Breast epithelium (tissue), 4 donors: ENCODE measurements at regions not wholly inside any gene's neighbourhood (a gene's known extent, or its start where the extent isn't known, plus 50 kb on each side); places are given as distances from the start of the nearest gene placed in this dataset.
"Not testable (repeated sequence)": the region's sequence is repeated elsewhere in the genome, so short reads cannot be mapped to it uniquely, and the experiment has no call there.

Experiments
- DNase-seq, 2 donors: peaks; one replicate each; pipeline ENCODE4 v3.0.0-alpha.2; 2019; ENCODE audit warnings: low spot score in 2 of 2
- H3K27ac ChIP-seq, 2 donors: fragments of 200-600 bp; sonication (generic) in 1 of 2; one replicate each; pipeline ENCODE4 v1.5.1; 2016 to 2019; ENCODE audit warnings: mild to moderate bottlenecking in 1 of 2
- H3K27me3 ChIP-seq, 2 donors: fragments of 200-600 bp; sonication (generic) in 1 of 2; one replicate each; pipeline versions ENCODE4 v1.5.1 to v1.6.0; 2017 to 2019; ENCODE audit warnings: control low read depth in 1 of 2, mild to moderate bottlenecking in 1 of 2
- H3K36me3 ChIP-seq: fragments of 200-600 bp; one replicate; pipeline ENCODE4 v1.5.1; 2019
- H3K4me1 ChIP-seq, 2 donors: fragments of 200-600 bp; sonication (generic); one replicate each; pipeline ENCODE4 v1.5.1; 2016 to 2019; ENCODE audit warnings: control low read depth in 1 of 2
- H3K4me3 ChIP-seq, 3 donors: fragments of 200-600 bp; sonication (generic); 1 replicate in 2 of 3; 2 replicates in 1 of 3; pipeline ENCODE4 v1.5.1; 2016 to 2019; ENCODE audit warnings: mild to moderate bottlenecking in 3 of 3, moderate library complexity in 2 of 3
- H3K9me3 ChIP-seq, 2 donors: fragments of 200-600 bp; sonication (generic) in 1 of 2; one replicate each; pipeline ENCODE4 v1.5.1; 2016 to 2019; ENCODE audit warnings: control low read depth in 1 of 2
- CTCF ChIP-seq, 3 donors: fragments of 450-650 bp; IDR thresholded peaks; one replicate each; pipeline ENCODE4 v1.5.1; 2016 to 2017; ENCODE audit warnings: antibody characterized with exemption in 3 of 3, mild to moderate bottlenecking in 3 of 3, moderate library complexity in 3 of 3
- POLR2A ChIP-seq: fragments of 450-650 bp; IDR thresholded peaks from one replicate; pipeline ENCODE4 v1.6.1; 2016; ENCODE audit warnings: antibody characterized with exemption, mild to moderate bottlenecking, moderate library complexity
- POLR2AphosphoS5 ChIP-seq, 3 donors: sonication (generic); formaldehyde crosslinking; IDR thresholded peaks; one replicate each; pipeline ENCODE4 v1.6.1; 2017; ENCODE audit warnings: antibody characterized with exemption in 3 of 3
- intact Hi-C: fragments of 100-400 bp; cut with DNase I; formaldehyde crosslinking; loops from one replicate; pipeline ENCODE4 v1.15.1; 2023; ENCODE audit warnings: low total_unique reads

DNA sequence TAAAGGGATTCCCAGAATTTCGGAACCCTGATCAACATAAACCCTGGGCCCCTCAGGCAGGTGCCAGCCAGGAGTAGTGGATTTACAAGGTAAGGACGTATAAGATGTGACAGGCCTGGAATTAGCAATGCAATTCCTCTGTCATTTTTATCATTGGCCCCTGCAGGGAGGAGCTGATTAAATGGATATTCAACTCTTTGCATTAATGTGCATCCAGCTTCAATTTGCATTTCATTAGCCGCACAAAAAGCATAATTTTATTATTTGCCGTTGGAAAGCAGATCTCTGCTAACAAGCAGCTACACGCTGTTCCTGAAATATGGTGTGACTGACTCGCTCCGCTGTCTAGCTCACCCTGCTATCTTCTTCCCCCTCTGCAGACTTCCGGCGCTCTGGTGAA lies 195.8 kb downstream of the RPS24 start:
- Histone ChIP-seq H3K36me3 (no peaks in the 10 kb centered on the region), H3K9me3 (no peaks in the 10 kb centered on the region), H3K27ac (no peak overlapping the region), H3K4me3 (no peak overlapping the region), H3K27me3 (no peaks in the 10 kb centered on the region), H3K4me1 (no peaks in the 10 kb centered on the region)
- no peak for DNase-seq
- TF ChIP-seq CTCF (IDR thresholded peaks at IDR 0.05) (no peak), POLR2A (no peak), POLR2AphosphoS5 (IDR thresholded peaks at IDR 0.05) (no peak)
- intact Hi-C loops: no loop called here

GRCh38 chr10:78229950-78230675 lies 196.4 kb downstream of the RPS24 start:
- H3K27me3 ChIP-seq: no peaks in the 10 kb centered on the region
- no peak overlapping the region for H3K27ac ChIP-seq
- TF ChIP-seq POLR2AphosphoS5 (IDR thresholded peaks at IDR 0.05) (no peak), CTCF (IDR thresholded peaks at IDR 0.05) (no peak), POLR2A (no peak)
- intact Hi-C loops: no loop called here
- H3K9me3 ChIP-seq: no peaks in the 10 kb centered on the region
- no peak overlapping the region for H3K4me3 ChIP-seq
- no peaks in the 10 kb centered on the region for H3K4me1 ChIP-seq
- no peaks in the 10 kb centered on the region for H3K36me3 ChIP-seq
- no peak for DNase-seq

DNA sequence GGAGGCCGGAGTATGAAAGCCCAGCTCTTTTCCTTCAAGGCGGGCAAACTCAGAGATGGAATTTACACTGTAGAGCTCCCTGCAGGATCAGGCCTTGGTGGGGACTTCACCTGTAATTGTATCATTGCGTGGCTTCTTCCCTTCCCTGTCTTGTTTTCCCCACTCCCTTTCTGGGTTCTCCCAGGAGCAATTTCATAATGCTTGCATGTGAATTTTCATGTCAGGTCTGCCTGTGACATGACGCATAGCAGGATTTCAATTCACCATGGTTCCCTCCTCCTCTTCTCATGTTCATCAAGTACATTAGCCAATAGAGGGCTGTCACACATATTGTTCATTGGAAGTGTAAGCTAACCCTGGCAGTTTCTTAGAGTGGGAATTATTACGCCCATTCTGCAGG lies 197.7 kb downstream of the RPS24 start:
- Histone ChIP-seq H3K4me3 (no peak overlapping the region), H3K36me3 (no peaks in the 10 kb centered on the region), H3K9me3 (no peaks in the 10 kb centered on the region), H3K4me1 (no peaks in the 10 kb centered on the region), H3K27ac (no peak overlapping the region), H3K27me3 (no peaks in the 10 kb centered on the region)
- DNase-seq: no peak
- intact Hi-C loops: no loop called here
- no peak for TF ChIP-seq POLR2A
- no peak for TF ChIP-seq POLR2AphosphoS5 (IDR thresholded peaks at IDR 0.05)
- TF ChIP-seq CTCF (IDR thresholded peaks at IDR 0.05): no peak

DNA sequence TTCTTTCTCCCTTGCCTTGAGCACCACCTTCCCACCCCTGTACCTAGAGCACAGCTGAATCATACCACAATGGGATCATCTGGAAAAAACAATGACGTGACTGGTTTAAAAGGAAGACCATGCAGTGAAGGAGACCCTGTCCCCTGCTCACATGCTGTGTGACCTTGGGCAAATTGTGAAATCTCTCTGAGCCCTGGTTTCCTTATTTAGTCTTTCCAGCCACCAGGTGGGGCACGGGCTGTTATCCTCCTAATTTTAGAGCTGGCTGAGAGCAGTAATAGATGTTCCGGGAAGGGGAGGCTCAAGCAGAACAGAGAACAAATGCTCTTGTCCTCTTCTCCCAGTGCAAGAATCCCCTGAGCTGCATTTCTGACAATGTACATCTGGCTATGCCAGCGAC lies 198.3 kb downstream of the RPS24 start:
- TF ChIP-seq POLR2AphosphoS5 (IDR thresholded peaks at IDR 0.05) (no peak), POLR2A (no peak), CTCF (IDR thresholded peaks at IDR 0.05) (no peak)
- Histone ChIP-seq H3K4me1 (no peaks in the 10 kb centered on the region), H3K4me3 (no peak overlapping the region), H3K27me3 (no peaks in the 10 kb centered on the region), H3K27ac (no peak overlapping the region), H3K36me3 (no peaks in the 10 kb centered on the region), H3K9me3 (no peaks in the 10 kb centered on the region)
- no peak for DNase-seq
- intact Hi-C loops: no loop called here

DNA sequence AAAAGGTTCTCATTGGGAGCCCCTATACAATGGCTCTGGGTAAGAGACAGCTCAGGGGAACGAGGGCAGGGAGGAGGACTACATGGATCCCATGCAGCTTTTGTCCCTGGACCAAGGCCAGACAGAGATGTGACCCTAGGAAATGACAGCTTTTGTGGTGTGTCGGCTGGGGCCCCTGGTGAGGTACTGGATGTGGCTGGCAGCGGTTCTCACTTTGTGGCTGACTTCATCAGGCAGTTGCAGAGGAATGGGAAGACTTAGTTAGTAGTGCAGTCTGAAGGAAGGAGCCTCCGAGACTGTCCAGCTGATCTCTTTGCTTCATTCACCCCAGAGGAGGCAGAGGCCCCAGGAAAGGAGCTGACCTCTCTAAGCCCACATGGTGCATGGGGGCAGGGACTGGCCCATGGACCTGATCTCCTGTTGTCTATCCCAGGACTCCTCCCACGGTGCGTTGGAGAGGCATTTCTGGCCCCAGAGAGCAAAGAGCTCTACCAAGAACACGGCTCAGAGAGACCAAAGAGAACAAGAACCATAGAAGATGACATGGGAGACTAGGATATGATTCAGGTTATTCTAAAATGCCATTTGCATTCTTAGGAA lies 202.9 kb downstream of the RPS24 start:
- Histone ChIP-seq H3K4me1 (no peaks in the 10 kb centered on the region), H3K9me3 (no peaks in the 10 kb centered on the region), H3K27me3 (no peaks in the 10 kb centered on the region), H3K4me3 (no peak overlapping the region), H3K36me3 (no peaks in the 10 kb centered on the region), H3K27ac (no peak overlapping the region)
- intact Hi-C loops: no loop called here
- no peak for DNase-seq
- TF ChIP-seq POLR2AphosphoS5 (IDR thresholded peaks at IDR 0.05) (no peak), POLR2A (no peak), CTCF (IDR thresholded peaks at IDR 0.05) (no peak)

DNA sequence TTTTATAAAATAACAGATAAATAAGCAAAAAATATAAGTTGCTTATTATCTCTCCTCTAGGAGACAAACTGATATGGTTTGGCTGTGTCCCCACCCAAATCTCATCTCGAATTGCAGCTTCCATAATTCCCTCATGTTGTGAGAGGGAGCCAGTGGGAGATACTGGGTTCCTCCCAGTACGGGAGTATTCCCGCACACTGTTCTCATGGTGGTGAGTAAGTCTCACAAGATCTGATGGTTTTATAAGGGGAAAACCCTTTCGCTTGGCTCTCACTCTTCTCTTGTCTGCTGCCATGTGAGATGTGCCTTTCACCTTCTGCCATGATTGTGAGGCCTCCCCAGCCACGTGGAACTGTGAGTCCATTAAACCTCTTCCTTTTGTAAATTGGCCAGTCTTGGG lies 204.3 kb downstream of the RPS24 start:
- H3K4me3 ChIP-seq, intact Hi-C loops, DNase-seq, H3K27me3 ChIP-seq, H3K27ac ChIP-seq, H3K36me3 ChIP-seq, H3K4me1 ChIP-seq, H3K9me3 ChIP-seq: not testable (repeated sequence)
